Stimulated activated CD4-positive, alpha-beta T cell treated with anti-CD3 and anti-CD28 coated beads, Interleukin-12 subunit alpha, Interleukin-12 subunit beta, amount 100 ng/mL, for 48 hours (primary cell): ENCODE measurements at regions not wholly inside any gene's neighbourhood (a gene's known extent, or its start where the extent isn't known, plus 50 kb on each side); places are given as distances from the start of the nearest gene placed in this dataset.
"Not testable (repeated sequence)": the region's sequence is repeated elsewhere in the genome, so short reads cannot be mapped to it uniquely, and the experiment has no call there.

ENCODE experiments used
- DNase-seq, 3 donors: peaks; one replicate each; pipeline ENCODE4 v3.0.0-alpha.2; 2020; ENCODE audit warnings: low read depth in 2 of 3, low spot score in 1 of 3

DNA sequence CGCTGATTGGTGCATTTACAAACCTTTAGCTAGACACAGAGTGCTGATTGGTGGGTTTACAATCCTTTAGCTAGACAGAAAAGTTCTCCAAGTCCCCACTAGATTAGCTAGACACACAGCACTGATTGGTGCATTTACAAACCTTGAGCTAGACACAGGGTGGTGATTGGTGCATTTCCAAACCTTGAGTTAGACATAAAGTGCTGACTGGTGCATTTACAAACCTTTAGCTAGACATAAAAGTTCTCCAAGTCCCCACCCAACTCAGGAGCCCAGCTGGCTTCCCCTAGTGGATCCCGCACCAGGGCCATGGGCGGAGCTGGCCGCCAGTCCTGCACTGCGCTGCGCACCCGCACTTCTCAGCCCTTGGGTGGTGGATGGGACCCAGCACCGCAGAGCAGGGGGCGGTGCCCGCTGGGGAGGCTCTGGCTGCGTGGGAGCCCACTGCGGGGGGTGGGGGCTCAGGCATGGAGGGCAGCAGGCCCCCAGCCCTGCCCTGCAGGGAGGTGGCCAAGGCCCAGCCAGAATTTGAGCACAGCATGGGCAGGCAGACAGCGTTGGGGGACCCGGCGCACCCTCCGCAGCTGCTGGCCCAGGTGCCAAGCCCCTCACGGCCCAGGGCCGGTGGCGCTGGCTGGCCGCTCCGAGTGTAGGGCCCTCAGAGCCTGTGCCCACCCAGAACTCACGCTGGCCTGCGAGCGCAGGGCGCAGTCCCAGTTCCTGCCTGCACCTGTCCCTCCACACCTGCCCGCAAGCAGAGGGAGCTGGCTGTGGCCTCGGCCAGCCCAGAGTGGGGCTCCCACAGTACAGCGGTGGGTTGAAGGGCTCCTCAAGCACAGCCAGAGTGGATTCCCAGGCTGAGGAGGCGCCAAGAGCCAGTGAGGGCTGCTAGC, 608.9 kb upstream of the LCORL start:
- no peak for DNase-seq

DNA sequence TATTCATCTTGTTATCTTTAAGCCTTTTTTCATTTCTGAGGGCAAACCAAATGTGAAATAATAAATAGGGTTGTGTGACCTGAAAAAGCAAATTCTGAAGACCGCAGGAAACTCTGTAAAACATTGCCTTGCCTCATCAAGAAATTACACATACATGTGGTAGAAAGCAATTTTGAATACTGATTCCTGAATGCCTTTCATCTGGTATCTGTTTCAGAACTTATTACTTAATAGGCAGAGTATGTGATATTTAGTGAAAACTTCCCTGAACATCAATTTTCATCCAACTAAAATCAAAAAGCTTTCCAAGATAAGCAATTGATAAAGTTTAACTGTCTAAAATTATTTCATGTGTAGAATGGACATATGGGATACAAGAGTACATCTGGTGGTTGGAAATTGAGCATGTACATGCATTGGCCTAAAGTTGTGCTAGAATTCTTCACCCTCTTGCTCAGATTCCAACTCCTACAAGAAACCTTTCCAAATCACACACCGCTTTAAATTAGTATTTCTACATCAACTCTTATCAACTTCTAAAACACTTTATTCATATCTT, 606.0 kb upstream of the LCORL start:
- DNase-seq = no peak

DNA sequence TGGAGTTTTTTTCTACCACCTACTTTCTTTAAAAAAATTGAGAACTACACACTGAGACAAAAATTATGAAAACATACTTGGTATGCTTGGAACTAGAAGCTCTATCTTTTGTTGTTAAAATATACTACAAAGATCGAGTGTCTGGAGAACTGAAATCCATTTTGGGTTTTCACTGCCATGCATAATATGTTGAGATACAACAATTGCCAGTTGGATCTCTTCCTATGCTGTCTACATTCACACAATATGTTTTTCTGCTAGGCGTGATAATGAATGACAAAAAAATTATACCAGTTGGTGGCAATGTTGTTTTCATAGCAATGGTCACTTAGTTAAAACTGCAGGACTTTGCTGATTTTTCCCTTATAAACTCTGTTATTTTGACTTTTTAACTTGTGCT, 605.4 kb upstream of the LCORL start:
- no peak for DNase-seq

DNA sequence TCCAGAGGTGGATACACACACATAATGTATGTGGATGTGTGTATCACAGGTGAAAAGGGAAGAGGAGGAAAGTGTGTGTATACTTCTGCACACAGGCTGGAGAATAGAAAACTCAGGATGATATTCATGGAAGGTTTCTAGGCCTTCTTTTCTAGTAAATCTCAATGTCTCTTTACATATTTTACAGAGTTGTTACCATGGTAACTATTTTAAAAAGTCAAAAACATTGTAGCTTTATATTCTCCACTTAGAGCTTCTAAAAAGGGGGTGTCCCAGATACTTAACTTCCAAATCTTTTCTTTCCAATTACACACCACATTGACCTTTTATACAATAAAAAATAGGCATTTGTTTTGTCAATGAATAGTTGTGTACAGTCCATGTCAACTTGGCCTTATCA, 604.8 kb upstream of the LCORL start:
- DNase-seq = no peak

DNA sequence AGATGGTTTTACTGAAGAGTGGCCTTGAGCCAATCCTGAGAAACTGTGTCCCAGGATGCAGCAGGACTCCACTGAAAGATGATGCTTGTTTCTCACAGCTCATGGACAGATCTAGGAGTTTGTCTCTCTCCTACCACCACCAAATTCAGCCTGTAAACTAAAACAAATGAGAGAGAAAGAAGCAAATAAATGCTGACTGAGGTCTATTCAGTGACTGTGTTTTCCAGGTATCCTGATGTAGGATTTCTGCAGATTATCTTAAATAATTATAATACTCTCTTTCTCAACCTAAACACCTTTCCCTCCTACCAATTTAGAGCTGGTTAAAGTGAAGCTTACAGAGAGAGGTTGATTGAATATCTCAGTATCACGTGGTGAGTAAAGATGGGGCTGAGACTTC, 599.6 kb upstream of the LCORL start:
- no peak for DNase-seq

DNA sequence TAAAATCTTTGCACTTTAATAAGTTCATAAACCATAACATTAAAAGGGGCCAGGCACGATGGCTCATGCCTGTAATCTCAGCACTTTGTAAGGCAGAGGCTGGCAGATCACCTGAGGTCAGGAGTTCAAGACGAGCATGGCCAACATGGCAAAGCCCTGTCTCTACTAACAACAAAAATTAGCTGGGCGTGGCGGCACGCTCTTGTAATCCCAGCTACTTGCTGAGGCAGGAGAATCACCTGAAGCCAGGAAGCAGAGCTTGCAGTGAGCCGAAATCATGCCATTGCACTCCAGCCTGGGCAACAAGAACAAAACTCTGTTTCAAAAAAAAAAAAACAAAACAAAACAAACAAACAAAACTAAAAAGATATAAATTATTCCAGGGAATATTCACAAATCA, 595.2 kb upstream of the LCORL start:
- no peak for DNase-seq

DNA sequence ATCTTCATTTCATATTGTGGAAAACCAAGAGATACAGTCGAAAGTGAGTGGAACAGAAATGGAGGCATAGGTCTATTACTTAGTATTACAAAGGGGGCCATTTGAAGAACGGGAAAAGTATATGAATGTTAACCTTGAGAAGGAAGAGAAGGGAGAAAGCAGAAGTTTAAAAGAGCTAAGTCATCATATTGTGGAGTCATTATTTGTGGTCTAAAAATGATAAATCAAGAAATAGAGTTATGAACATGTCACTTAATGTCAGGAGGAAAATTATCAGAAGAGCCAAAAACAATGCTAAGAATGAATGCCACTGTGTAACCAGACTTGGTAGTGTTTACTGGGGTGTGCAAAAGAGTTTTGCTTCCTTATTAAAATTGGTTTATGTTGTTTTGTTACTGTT, 589.5 kb upstream of the LCORL start:
- no peak for DNase-seq

DNA sequence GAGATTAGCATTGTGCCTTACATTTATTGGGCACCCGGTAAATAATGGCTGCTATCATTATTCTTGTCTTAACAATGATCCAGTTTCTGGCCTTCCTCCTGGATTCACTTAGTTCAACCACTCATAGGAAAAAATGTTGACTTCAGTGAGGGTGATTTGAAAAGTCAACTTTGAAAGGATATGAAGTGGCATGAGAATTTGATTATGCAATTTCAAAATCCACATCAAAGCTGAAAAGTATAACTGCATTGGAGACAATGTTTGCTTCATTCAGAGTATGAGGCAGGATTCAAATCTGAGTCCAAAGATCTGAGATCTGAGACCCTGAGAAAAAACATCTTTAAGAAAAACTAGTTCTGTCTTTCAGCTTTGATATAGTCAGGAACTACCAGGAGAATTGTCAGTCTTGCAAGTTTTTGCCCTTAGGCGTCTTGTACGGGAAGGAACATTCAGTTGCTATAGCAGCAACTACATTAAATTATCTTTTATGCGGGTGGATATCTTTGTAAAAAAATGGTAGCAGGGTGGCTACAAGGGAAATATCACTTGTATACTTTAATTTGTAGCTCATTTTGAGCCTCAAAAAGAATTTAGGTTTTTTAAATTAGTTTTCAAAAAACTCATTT, 587.5 kb upstream of the LCORL start:
- DNase-seq = no peak

DNA sequence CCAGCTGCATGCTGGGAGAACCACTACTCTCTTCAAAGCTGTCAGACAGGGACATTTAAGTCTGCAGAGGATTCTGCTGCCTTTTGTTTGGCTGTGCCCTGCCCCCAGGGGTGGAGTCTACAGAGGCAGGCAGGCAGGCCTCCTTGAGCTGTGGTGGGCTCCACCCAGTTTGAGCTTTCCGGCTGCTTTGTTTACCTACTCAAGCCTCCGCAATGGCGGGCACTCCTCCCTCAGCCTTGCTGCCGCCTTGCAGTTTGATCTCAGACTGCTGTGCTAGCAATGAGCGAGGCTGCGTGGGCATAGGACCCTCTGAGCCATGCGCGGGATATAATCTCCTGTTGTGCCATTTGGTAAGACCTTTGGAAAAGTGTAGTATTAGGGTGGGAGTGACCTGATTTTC, 581.1 kb upstream of the LCORL start:
- DNase-seq = not testable (repeated sequence)

DNA sequence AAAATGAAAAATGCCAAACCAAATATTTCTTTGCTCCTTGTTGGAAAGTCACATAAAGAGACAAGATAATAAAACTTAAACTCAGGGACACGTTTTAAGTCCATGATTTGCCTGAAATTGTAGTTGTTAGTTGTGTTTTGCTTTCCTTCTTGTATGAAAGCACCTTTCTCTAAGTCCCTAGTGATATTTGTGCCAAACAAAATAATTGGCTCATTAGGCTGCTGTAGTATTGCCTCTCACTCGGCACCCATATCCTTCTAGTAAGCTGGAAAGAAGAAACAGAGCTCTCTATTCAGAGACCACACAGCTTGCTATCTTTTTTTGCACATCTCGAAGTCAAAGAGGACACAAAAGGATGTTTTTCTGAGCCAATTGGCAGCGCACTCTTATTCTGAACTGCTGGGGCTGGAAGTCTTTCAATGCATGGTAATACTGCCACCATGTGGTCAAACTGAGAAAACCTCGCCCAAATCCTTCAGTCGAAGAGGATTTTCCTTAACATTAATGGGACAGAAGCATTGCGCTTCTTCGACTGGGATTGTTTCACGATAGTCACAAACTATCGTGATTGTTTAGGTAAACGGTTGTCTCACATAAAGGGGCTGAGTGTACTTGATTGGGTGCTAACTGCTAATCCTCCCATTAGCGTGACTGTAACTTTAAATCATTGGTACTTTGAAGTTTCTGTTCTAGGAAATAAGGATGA, 571.9 kb upstream of the LCORL start:
- peak; percentile 1 to 46 (median 20) for DNase-seq

DNA sequence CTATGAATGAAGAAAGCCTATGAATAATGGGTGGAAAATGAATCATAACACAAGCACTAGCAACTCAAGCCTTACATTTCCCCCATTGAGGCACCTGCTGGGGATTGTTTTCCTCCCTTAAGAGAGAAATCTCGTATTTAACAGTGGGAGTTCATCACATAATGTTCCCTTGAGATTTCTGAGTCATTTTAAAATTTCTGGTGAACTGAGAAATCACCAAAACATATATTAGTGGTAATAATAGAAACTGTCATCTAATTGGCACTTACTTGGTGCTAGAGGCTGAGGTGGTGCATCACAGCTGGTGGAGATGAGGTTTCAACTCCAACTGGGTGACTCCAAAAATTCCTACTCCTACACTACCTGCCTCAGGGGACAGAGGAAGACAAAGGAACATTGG, 561.3 kb upstream of the LCORL start:
- no peak for DNase-seq

DNA sequence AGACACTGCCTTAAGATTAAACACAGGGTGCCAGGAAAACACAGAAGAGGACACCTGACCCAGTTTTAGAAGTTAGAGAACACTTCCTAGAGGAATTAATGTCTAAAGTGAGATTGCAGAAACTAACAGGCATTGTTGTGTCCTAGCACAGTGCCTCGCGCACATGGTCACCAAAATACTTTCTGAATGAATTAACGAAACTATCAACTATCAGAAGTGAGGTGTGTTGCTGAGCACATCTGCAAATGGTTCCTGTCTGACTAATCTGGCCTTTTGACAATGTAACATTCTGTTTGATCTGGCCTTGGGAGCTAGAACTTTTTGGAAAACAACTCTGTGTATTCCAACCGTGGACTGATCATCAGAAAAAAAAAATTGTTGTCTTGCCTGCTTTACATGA, 556.8 kb upstream of the LCORL start:
- DNase-seq = no peak

DNA sequence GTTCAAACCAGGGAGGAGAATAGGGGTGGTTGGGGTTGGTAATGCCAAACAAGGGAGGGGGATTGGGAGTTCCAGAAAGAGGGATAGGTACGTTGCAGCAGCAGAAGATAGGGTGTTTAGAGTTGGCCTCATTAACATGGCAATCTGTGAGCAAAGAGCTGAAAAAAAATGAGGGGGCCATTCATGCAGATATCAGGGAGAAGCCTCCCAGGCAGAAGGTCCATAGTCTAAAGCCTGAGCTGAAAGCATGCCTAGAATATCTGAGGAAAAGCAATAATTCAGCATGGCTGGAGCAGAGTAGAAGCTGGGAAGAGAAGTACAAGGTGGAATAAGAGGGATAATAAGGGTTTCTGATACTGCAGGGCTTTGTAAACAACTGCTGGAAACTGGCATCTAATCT, 550.9 kb upstream of the LCORL start:
- no peak for DNase-seq

DNA sequence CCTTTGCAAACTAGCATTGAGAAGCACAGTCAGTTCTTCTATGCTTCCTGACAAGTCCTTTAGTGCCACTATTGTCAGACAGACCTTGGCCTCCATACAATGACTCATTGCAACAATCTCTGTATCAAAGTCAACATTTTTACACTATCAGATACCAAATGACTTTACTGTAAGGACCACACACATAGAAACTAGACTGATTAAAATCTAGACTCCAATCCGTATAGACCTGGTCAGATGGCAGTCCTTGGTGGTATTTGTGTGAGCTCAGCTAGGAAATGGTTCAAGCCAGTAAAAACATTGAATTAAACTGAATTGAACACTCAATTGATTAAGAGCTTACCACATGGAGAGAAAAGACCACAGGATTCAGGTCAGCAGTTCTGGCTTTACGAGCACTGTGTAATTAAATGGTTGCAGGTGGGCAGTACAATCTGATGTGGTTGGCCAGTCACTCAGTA, 549.8 kb upstream of the LCORL start:
- no peak for DNase-seq

DNA sequence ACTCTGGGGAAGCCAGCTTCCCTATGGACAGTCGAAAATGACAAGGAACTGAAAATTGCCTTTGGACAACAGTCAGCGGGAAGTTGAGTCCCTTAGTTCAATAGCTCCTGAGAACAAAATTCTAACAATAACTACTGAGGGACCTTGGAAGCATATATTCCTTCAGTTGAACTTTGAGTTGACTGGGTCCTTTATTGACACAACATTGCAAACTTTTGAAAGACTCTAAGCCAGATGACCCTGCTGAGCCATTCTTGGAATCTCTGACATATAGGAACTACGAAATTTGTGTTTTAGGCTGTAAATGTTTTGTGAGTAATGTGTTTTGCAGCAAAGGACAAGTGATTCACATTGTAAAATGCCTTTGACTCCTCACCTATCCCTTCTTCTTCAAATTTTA, 548.8 kb upstream of the LCORL start:
- DNase-seq = no peak

DNA sequence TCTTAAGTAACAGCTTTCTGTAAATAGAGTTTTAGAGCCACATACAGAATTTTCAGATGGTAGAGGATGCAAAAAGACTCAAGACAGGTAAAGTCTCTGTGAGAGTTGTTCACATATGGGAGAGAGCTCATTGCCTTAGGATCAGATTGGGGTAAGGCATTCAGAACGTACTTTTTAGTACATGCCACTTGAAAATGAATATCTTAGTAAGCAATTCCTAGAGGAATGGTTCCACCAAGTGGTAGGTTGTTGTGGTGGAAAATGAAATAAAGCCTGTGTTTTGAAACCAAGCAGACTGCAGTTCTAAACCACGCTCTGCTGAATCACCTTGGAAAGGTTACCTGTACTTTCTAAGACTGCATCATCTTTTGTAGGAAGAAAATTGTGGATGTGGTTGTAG, 547.0 kb upstream of the LCORL start:
- DNase-seq = no peak

DNA sequence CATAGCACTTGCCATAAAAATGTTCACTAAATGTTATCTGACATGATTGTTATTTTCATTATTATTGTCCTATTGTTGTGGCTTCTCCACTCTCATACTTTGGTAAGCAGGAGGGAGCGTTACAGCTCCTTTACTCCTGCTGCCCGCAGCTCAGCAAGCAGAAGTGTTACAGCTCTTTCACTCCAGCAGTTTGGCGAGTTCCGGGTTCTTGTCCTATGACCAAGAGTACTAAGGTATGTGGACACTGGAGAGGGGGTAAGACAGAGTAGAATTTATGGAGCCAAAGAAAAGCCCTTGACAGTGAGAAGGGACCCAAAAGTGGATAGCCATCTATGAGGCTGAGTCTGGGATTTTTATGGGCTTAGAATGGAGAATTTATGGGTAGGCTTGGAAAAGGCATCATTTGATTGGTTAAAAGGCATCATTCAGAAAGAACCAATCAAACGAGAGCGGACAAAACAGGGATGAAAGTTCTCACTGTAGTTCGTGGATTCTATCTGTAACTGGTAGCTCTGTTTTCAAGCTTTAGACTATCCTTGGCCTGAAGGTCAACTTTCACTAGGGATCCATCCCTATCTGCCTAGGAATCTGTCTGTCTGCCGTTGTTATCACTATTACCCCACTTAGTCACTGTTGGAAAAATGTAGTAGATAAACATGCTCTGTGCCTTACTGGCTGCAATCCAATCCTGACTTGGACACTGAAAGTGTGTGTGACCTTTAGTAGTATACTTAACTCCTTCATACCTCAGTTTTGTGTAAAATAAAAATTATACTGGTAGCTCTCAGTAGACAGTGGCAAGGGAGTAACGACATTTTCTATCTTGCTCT, 545.6 kb upstream of the LCORL start:
- no peak for DNase-seq

DNA sequence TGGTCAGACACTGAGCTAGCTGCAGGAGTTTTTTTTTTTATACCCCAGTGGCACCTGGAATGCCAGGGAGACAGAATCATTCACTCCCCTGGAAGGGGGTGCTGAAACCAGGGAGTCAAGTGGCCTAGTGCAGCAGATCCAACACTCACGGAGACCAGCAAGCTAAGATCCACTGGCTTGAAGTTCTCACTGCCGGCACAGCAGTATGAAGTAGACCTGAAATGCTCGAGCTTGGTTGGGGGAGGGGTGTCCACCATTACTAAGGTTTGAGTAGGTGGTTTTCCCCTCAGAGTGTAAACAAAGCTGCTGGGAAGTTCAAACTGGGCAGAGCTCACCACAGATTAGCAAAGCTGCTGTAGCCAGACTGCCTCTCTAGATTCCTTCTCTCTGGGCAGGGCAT, 537.9 kb upstream of the LCORL start:
- no peak for DNase-seq

DNA sequence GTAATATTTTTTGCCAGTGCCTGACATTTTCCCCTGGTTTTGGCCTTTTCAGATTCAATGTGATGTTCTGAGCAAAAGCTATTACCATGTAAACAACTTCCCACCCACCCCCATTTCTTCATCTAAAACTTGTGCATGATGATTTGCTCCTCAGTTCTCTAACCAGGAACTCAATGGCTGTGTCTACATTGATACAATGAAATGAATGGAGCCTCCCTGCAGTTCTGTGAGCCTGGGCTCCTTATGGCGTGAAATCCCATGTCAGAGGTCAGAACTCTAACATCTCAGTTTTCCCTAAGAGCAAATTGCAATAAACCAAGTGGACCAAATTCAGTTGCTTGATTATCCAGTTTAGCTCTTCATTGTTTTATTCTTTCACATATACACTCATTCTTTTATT, 534.8 kb upstream of the LCORL start:
- DNase-seq = no peak

DNA sequence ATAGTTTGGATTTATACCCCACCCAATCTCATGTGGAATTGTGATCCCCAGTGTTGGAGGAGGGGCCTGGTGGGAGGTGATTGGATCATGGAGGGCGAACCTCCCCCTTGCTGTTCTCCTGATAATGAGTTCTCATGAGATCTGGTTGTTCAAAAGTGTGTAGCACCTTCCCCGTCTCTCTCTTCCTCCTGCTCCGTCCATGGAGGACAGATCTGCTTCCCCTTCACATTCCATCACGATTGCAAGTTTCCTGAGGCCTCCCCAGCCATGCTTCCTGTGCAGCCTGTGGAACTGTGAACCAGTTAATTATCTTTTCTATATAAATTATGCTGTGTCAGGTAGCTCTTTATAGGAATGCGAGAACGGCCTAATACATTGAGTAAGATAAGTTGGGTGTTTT, 518.8 kb upstream of the LCORL start:
- DNase-seq = no peak

DNA sequence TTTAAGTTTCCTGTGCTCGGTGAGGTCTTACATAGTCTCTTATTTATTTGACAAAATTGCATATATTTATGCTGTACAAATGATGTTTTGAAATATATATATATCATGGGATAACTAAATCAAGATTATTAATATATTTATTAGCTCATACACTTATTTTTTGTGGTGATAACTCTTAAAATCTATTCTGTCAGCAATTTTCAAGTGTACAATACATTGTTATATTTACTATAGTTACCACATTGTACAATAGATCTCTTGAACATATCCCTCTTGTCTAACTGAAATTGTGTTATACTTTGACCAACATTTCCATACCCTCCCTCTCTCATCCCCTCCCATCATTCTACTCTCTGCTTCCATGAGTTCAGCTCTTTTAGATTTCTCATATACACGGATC, 516.6 kb upstream of the LCORL start:
- no peak for DNase-seq
